GM13976 (cell line): ENCODE measurements at regions not wholly inside any gene's neighbourhood (a gene's known extent, or its start where the extent isn't known, plus 50 kb on each side); places are given as distances from the start of the nearest gene placed in this dataset.

Source experiments
- DNase-seq: peaks from one replicate; pipeline ENCODE4 v3.0.0; 2012; ENCODE audit warnings: low spot score
- CTCF ChIP-seq: IDR thresholded peaks from 2 replicates; pipeline ENCODE4 v1.5.1; 2012; ENCODE audit warnings: borderline replicate concordance, mild to moderate bottlenecking; ENCODE audit not compliant: insufficient read depth; ENCODE audit errors: extremely low read depth, missing control alignments, control extremely low read depth
- in situ Hi-C: fragments of 300-500 bp; cut with MboI; formaldehyde crosslinking; loops from one replicate; pipeline ENCODE4 v1.12.0; 2022; ENCODE audit warnings: low sequenced_read_pairs, mixed read lengths, inconsistent platforms; ENCODE audit not compliant: unreplicated experiment

GRCh38 chr15:79519628-79520027 is 87.5 kb downstream of the MINAR1 start:
- no peak for DNase-seq
- in situ Hi-C loops: no loop called here
- no peak for TF ChIP-seq CTCF

DNA sequence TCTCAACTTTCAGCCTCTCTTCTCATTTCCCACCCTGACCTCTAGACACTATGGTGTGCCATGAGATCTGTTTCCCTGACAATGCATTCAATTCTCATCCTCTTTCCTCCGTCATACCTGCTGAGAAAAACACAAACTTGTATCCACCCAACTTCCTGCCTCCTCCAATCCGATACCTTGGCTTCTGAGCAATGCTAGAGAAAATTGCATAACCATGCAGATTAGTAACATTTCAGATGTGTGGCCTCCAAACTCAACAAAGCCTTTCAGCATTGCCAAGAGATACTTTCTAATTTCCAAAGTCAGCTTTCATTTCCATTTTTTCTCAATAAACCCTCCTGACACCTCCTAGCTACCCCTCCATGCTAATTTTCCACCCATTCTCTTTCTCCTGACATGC is 88.5 kb downstream of the MINAR1 start:
- DNase-seq: no peak
- no peak for TF ChIP-seq CTCF
- in situ Hi-C loops: no loop called here

GRCh38 chr15:79522656-79523055 is 90.5 kb downstream of the MINAR1 start:
- DNase-seq: no peak
- no peak for TF ChIP-seq CTCF
- in situ Hi-C loops: no loop called here

- DNase-seq: no peak
- no peak for TF ChIP-seq CTCF
- in situ Hi-C loops: no loop called here
Measured at GRCh38 chr15:79523266-79523665, 91.1 kb downstream of the MINAR1 start.

DNA sequence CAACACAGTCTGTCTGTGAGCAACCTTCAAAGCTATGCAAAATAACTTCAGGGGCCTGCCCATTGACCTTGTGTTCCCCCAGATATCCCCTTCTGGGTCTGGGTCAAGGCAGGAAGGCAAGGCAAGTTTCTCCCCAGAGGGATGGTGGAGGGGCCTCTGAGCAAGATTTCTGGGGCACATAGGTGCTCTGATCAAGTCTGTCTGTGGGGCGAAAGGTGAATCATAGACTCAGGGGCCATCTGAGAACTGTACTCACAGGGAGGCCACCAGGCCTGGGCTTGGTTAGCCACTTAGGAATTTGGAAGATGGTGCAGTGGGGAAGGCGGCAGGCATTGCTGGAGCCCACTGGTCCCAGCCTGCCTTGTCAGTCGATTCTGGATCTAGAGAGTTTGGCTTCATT is 92.4 kb downstream of the MINAR1 start:
- no peak for DNase-seq
- in situ Hi-C loops: no loop called here
- no peak for TF ChIP-seq CTCF

DNA sequence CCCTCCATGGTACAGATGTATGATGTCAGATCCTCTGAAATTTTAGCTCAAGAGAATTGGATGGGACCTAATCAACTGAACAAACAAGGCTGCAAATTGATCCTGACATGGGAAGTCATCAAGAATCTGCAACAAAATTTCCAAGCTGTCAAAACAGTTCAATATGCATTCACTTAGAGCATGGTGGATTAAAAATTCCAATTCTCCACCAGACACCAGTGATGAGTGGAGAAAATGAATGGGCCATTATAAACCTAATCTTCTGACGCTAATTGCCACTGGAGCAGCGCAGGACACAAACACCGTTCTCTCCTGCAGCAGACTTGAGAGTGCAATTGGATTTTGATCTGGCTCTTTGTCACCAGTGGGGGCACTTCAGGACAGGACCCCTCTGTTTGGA is 94.2 kb downstream of the MINAR1 start:
- no peak for TF ChIP-seq CTCF
- in situ Hi-C loops: no loop called here
- no peak for DNase-seq

DNA sequence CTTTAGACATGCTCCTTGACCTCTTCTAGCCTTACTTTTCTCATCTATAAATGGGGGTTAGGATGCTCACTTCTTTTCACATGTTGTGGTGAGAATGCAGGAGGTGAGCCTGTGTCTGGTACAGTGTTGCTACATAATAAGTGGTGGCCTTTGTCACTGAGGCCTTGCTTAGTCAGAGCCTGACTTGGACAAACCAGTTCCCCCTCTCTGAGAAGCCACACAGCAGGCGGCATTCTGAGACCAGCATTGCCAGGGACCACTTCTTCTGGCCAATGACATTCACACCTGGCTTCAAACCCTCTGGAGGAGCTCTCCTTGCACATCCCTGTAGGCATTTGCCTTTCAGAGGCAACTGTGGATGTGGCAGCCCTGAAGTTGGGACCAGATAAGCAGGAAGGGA is 95.7 kb downstream of the MINAR1 start:
- DNase-seq: no peak
- TF ChIP-seq CTCF: no peak
- in situ Hi-C loops: no loop called here
